Naive thymus-derived CD8-positive, alpha-beta T cell (primary cell): ENCODE measurements at regions not wholly inside any gene's neighbourhood (a gene's known extent, or its start where the extent isn't known, plus 50 kb on each side); places are given as distances from the start of the nearest gene placed in this dataset.

ENCODE experiments used
- ATAC-seq, 2 donors: fragments of 150-1000 bp; cut with Tn5 transposase in 1 of 2; sonication (Bioruptor Pico), chemical (Tn5 transposase) in 1 of 2; 1 replicate in 1 of 2; 2 replicates in 1 of 2; pipeline ENCODE4 v1.10.0; 2021; ENCODE audit warnings: mild to moderate bottlenecking in 2 of 2, moderate library complexity in 2 of 2
- POLR2A ChIA-PET: fragments of 350-600 bp; sonication (Branson Sonifier 250); formaldehyde crosslinking; loops from one replicate; lab custom pipeline; 2021; ENCODE audit warnings: antibody characterized with exemption; lab: Charles Lee
- DNase-seq, 10 donors: peaks; one replicate each; pipeline versions ENCODE4 v3.0.0 to v3.0.0-alpha.2; 2020 to 2022
- H3K27ac Mint-ChIP-seq, 10 donors: one replicate each; pipeline ENCODE4 v1.8.0; 2020 to 2022; ENCODE audit warnings: mild to moderate bottlenecking in 10 of 10, mixed read lengths in 10 of 10, moderate library complexity in 4 of 10, inconsistent platforms in 1 of 10
- H3K27me3 Mint-ChIP-seq, 5 donors: one replicate each; pipeline ENCODE4 v1.8.0; 2021 to 2022; ENCODE audit warnings: mixed read lengths in 5 of 5
- H3K36me3 Mint-ChIP-seq, 3 donors: one replicate each; pipeline ENCODE4 v1.8.0; 2020 to 2022; ENCODE audit warnings: mixed read lengths in 3 of 3, mild to moderate bottlenecking in 2 of 3, inconsistent platforms in 1 of 3
- H3K4me1 Mint-ChIP-seq, 4 donors: one replicate each; pipeline ENCODE4 v1.8.0; 2021 to 2022; ENCODE audit warnings: mixed read lengths in 4 of 4
- H3K4me3 Mint-ChIP-seq, 10 donors: one replicate each; pipeline ENCODE4 v1.8.0; 2020 to 2022; ENCODE audit warnings: mild to moderate bottlenecking in 10 of 10, mixed read lengths in 10 of 10, moderate library complexity in 6 of 10, inconsistent platforms in 1 of 10
- H3K9me3 Mint-ChIP-seq, 9 donors: one replicate each; pipeline ENCODE4 v1.8.0; 2020 to 2022; ENCODE audit warnings: mixed read lengths in 9 of 9, mild to moderate bottlenecking in 3 of 9, inconsistent platforms in 1 of 9, moderate library complexity in 1 of 9

- ATAC-seq = no peak
- Mint-ChIP-seq H3K4me1 (no peaks in the 10 kb centered on the region), H3K36me3 (no peaks in the 10 kb centered on the region), H3K27ac (no peak overlapping the region), H3K4me3 (no peak overlapping the region), H3K9me3 (peaks cover 0 to 20% (median 6%) of the 10 kb centered on the region in 9 donors), H3K27me3 (no peaks in the 10 kb centered on the region)
- POLR2A ChIA-PET = no interaction called here
- DNase-seq = no peak
These were observed 667.0 kb upstream of the MARCKS start for GRCh38 chr6:113190170-113190569.

GRCh38 chr6:113194090-113194489 lies 663.1 kb upstream of the MARCKS start:
- H3K27me3 Mint-ChIP-seq = no peaks in the 10 kb centered on the region
- ATAC-seq (no peak), DNase-seq (no peak)
- H3K36me3 Mint-ChIP-seq = no peaks in the 10 kb centered on the region
- no peak overlapping the region for H3K27ac Mint-ChIP-seq
- no peaks in the 10 kb centered on the region for H3K4me1 Mint-ChIP-seq
- POLR2A ChIA-PET = no interaction called here
- no peak overlapping the region for H3K4me3 Mint-ChIP-seq
- H3K9me3 Mint-ChIP-seq = peaks cover 0 to 18% (median 6%) of the 10 kb centered on the region in 9 donors

DNA sequence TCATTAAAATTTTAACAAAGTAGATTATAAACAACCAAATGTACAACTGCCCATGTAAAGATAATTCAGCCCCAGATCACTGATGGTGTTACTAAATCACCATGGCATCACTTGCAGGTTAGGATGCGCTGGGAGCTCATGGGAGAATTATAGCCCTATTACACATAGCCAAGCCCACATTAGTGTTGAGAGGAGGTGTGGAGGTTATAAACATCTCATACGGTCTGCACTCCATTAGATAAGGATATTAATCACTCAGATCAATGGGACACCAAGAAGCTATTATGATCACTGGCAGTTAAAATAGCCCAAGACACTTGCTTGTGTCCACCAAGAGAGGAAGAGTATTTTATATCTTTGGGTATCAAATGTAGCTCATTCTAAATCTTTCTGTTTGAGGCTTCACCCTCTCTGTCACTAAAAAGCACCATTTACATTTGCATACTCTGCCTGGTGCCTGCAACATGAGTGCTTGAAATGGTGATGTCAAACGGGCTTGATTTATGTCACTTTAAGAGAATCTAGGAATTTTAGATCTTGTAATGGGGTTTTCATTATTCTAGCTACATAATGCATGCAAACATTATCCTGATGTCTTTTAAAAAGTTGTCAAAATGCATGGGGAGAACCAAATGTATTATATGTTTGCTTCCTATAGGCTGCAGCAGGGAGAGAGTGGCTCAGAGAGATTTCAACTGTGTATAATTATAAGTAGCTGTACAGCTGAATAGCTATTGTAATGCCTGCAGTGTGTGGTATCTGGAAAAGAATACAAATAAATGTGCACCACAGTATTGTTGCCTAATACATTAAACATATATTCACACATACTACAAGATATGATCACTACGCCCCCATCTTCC lies 654.1 kb upstream of the MARCKS start:
- no peak for DNase-seq
- H3K36me3 Mint-ChIP-seq = no peaks in the 10 kb centered on the region
- POLR2A ChIA-PET = no interaction called here
- no peaks in the 10 kb centered on the region for H3K27me3 Mint-ChIP-seq
- no peak for ATAC-seq
- no peak overlapping the region for H3K4me3 Mint-ChIP-seq
- H3K4me1 Mint-ChIP-seq = no peaks in the 10 kb centered on the region
- H3K27ac Mint-ChIP-seq = no peak overlapping the region
- peaks cover 0 to 10% (median 2%) of the 10 kb centered on the region in 9 donors for H3K9me3 Mint-ChIP-seq

GRCh38 chr6:113203715-113204110 lies 653.4 kb upstream of the MARCKS start:
- no peak for DNase-seq
- ATAC-seq = no peak
- Mint-ChIP-seq H3K4me3 (no peak overlapping the region), H3K27me3 (no peaks in the 10 kb centered on the region), H3K36me3 (no peaks in the 10 kb centered on the region), H3K27ac (no peak overlapping the region), H3K9me3 (peaks cover 0 to 10% (median 2%) of the 10 kb centered on the region in 9 donors), H3K4me1 (no peaks in the 10 kb centered on the region)
- POLR2A ChIA-PET = no interaction called here

DNA sequence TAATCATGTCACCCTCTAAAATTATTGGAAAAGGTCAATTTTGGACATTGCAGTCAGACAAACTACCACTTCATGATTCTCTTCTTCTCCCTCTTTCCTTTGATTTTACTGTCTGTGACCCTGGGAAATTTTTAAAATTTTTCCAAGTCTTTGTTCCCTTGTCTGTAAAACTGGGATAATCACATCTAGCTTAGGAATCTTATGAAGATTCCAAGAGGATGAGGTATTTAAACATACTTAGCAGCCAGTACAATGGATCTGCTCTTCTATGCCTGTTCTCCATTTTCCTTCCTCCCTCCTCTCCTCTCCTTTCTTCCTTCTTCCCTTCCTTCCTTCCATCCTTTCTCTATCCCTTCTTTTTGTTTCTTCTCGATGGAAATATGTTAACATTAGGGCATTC lies 651.6 kb upstream of the MARCKS start:
- H3K27ac Mint-ChIP-seq = no peak overlapping the region
- H3K4me3 Mint-ChIP-seq = no peak overlapping the region
- H3K4me1 Mint-ChIP-seq = no peaks in the 10 kb centered on the region
- no peaks in the 10 kb centered on the region for H3K36me3 Mint-ChIP-seq
- POLR2A ChIA-PET = no interaction called here
- no peak for DNase-seq
- ATAC-seq = no peak
- H3K27me3 Mint-ChIP-seq = no peaks in the 10 kb centered on the region
- H3K9me3 Mint-ChIP-seq = peaks cover 0 to 10% (median 0%) of the 10 kb centered on the region in 9 donors

DNA sequence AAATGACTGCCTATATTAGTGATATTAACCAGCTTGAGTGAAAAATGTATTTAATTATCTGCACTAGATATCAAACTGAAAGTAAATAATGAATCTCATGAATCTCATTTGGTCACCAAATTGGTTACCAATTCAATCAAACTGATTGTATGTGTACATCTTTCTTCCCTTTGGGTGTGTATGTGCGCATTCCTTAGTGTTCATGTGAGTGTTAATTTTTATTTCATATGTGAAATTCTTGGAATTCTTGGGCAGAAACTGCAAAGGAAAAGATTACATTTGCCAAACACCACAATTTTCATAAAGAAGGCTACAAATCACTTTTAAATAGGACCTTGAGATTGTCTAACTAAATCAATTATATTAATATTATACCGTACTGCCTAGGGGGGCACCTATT lies 648.4 kb upstream of the MARCKS start:
- Mint-ChIP-seq H3K9me3 (peaks cover 0 to 10% (median 0%) of the 10 kb centered on the region in 9 donors), H3K27me3 (peaks cover 0 to 1% (median 0%) of the 10 kb centered on the region in 5 donors), H3K4me3 (no peak overlapping the region), H3K4me1 (no peaks in the 10 kb centered on the region), H3K27ac (no peak overlapping the region), H3K36me3 (no peaks in the 10 kb centered on the region)
- ATAC-seq = no peak
- DNase-seq = no peak
- POLR2A ChIA-PET = no interaction called here

- Mint-ChIP-seq H3K27ac (no peak overlapping the region), H3K9me3 (peaks cover 0 to 8% (median 0%) of the 10 kb centered on the region in 9 donors), H3K36me3 (no peaks in the 10 kb centered on the region), H3K27me3 (peaks cover 0 to 1% (median 0%) of the 10 kb centered on the region in 5 donors), H3K4me3 (no peak overlapping the region), H3K4me1 (no peaks in the 10 kb centered on the region)
- DNase-seq = no peak
- POLR2A ChIA-PET = no interaction called here
- ATAC-seq = no peak
These were observed 647.8 kb upstream of the MARCKS start for GRCh38 chr6:113209315-113209714.

DNA sequence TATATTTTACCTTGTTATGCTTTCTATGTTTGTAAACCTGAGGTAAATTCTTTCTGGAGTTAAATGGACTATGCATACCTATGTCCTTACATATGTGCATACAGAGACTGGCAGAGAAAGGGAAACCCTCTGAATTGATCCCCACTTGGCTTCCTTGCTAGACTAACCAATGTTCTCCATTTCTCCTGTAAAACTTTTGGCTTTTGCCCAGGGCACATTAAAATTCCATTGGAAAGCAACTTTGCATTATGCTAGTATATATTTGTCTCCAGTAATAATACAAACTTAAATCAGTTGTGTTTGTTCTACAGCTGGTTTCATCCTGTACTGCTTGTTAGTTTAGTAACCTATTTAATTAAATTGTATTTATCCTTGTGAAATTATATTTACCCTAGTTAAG lies 646.0 kb upstream of the MARCKS start:
- Mint-ChIP-seq H3K4me1 (no peaks in the 10 kb centered on the region), H3K27ac (no peak overlapping the region), H3K9me3 (peaks cover 0 to 9% (median 0%) of the 10 kb centered on the region in 9 donors), H3K36me3 (no peaks in the 10 kb centered on the region), H3K4me3 (no peak overlapping the region), H3K27me3 (peaks cover 0 to 1% (median 0%) of the 10 kb centered on the region in 5 donors)
- ATAC-seq = no peak
- DNase-seq = no peak
- POLR2A ChIA-PET = no interaction called here

GRCh38 chr6:113219783-113220182 lies 637.4 kb upstream of the MARCKS start:
- ATAC-seq (no peak), DNase-seq (no peak)
- Mint-ChIP-seq H3K4me3 (no peak overlapping the region), H3K4me1 (no peaks in the 10 kb centered on the region), H3K36me3 (no peaks in the 10 kb centered on the region), H3K27ac (no peak overlapping the region), H3K27me3 (no peaks in the 10 kb centered on the region), H3K9me3 (peaks cover 0 to 19% (median 0%) of the 10 kb centered on the region in 9 donors)
- POLR2A ChIA-PET = no interaction called here

DNA sequence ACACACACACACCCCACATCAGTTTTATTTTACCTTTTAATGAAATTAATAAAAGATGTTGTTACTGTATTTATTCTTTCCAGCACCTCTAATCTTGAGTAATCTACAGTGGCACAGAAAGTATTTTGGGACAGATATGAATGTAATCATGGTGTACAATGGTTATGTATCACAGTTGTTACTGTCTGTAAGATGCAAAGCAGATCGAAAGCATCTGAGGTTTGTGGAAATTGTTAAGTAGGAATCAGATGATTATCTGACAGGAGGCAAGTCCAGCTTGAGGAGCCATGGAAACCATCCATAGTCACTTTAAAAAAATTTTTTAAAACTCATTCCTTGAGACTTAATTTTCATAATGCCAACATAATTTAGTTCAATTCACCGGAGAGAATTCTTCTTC lies 636.3 kb upstream of the MARCKS start:
- peaks cover 0 to 9% (median 0%) of the 10 kb centered on the region in 9 donors for H3K9me3 Mint-ChIP-seq

GRCh38 chr6:113221850-113222249 lies 635.3 kb upstream of the MARCKS start:
- H3K9me3 Mint-ChIP-seq = peaks cover 0 to 9% (median 0%) of the 10 kb centered on the region in 9 donors
- H3K4me3 Mint-ChIP-seq = no peak overlapping the region
- no peaks in the 10 kb centered on the region for H3K4me1 Mint-ChIP-seq
- no peak for ATAC-seq
- no peaks in the 10 kb centered on the region for H3K27me3 Mint-ChIP-seq
- no peak overlapping the region for H3K27ac Mint-ChIP-seq
- DNase-seq = no peak
- no peaks in the 10 kb centered on the region for H3K36me3 Mint-ChIP-seq
- POLR2A ChIA-PET = no interaction called here

More for the DNA sequence above, 636.3 kb upstream of the MARCKS start:
- POLR2A ChIA-PET = no interaction called here
- Mint-ChIP-seq H3K36me3 (no peaks in the 10 kb centered on the region), H3K27me3 (no peaks in the 10 kb centered on the region), H3K4me3 (no peak overlapping the region), H3K27ac (no peak overlapping the region), H3K4me1 (no peaks in the 10 kb centered on the region)
- DNase-seq (no peak), ATAC-seq (no peak)

GRCh38 chr6:113246186-113246585 lies 611.0 kb upstream of the MARCKS start:
- H3K27me3 Mint-ChIP-seq = peaks cover 0 to 6% (median 0%) of the 10 kb centered on the region in 5 donors

DNA sequence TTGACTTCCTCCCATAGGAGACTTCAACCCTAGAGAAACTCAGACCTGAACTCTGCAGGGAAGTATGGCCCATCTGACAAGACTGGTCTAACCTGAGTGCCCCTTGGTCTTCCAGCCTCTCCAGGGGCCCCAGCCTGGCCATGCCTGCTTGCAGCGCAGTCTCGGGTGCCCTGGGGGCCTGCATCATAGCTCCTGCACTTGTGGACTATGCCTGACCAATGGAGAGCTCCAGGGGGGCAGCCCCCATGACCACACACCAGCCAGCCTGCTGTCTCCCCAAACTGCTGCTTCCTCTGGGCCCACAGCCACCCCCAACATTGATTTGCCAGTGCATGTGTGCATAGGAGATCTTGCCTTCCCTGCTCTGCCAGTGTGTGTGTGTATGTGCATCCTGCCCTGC lies 608.6 kb upstream of the MARCKS start:
- POLR2A ChIA-PET = no interaction called here

More at GRCh38 chr6:113246186-113246585, 611.0 kb upstream of the MARCKS start:
- peaks cover 0 to 7% (median under 1%) of the 10 kb centered on the region in 9 donors for H3K9me3 Mint-ChIP-seq
- no peak for ATAC-seq
- H3K4me1 Mint-ChIP-seq = no peaks in the 10 kb centered on the region
- no peak for DNase-seq
- H3K4me3 Mint-ChIP-seq = no peak overlapping the region
- no peaks in the 10 kb centered on the region for H3K36me3 Mint-ChIP-seq
- POLR2A ChIA-PET = no interaction called here
- H3K27ac Mint-ChIP-seq = no peak overlapping the region

More for the DNA sequence above, 608.6 kb upstream of the MARCKS start:
- Mint-ChIP-seq H3K27ac (no peak overlapping the region), H3K4me1 (no peaks in the 10 kb centered on the region), H3K4me3 (no peak overlapping the region), H3K9me3 (peaks cover 0 to 17% (median 5%) of the 10 kb centered on the region in 9 donors), H3K27me3 (peaks cover 0 to 4% (median 0%) of the 10 kb centered on the region in 5 donors), H3K36me3 (peaks cover 0 to 4% (median 0%) of the 10 kb centered on the region in 3 donors)
- ATAC-seq (no peak), DNase-seq (no peak)
